ENCODE measurements at regions not wholly inside any gene's neighbourhood (a gene's known extent, or its start where the extent isn't known, plus 50 kb on each side); places are given as distances from the start of the nearest gene placed in this dataset.

- TF ChIP-seq CBX5 (IDR thresholded peaks at IDR 0.05; ENCODE audit: low read depth, low read length): no peak
- TF ChIP-seq, protein P1, sequence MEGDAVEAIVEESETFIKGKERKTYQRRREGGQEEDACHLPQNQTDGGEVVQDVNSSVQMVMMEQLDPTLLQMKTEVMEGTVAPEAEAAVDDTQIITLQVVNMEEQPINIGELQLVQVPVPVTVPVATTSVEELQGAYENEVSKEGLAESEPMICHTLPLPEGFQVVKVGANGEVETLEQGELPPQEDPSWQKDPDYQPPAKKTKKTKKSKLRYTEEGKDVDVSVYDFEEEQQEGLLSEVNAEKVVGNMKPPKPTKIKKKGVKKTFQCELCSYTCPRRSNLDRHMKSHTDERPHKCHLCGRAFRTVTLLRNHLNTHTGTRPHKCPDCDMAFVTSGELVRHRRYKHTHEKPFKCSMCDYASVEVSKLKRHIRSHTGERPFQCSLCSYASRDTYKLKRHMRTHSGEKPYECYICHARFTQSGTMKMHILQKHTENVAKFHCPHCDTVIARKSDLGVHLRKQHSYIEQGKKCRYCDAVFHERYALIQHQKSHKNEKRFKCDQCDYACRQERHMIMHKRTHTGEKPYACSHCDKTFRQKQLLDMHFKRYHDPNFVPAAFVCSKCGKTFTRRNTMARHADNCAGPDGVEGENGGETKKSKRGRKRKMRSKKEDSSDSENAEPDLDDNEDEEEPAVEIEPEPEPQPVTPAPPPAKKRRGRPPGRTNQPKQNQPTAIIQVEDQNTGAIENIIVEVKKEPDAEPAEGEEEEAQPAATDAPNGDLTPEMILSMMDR (IDR thresholded peaks at IDR 0.05; ENCODE audit: control extremely low read depth in 1 of 3, insufficient read depth in 1 of 3, low read depth in 1 of 3, low read length in 3 of 3): no peak
- TF ChIP-seq GABPA (IDR thresholded peaks at IDR 0.05; ENCODE audit: borderline replicate concordance, insufficient read depth, low read length): no peak
- no peak for TF ChIP-seq TAF1 (IDR thresholded peaks at IDR 0.05; ENCODE audit: low read depth, low read length)
- TF ChIP-seq KDM1A (IDR thresholded peaks at IDR 0.05; ENCODE audit: borderline replicate concordance, low read length): no peak
Observed at GRCh38 chr19:34580408-34580807, 96.6 kb downstream of the SCGB2B2 start.
